Stimulated activated CD8-positive, alpha-beta memory T cell treated with anti-CD3 and anti-CD28 coated beads, Interleukin-15, amount 100 ng/mL, for 4 hours (primary cell): ENCODE measurements at regions not wholly inside any gene's neighbourhood (a gene's known extent, or its start where the extent isn't known, plus 50 kb on each side); places are given as distances from the start of the nearest gene placed in this dataset.
"Not testable (repeated sequence)": the region's sequence is repeated elsewhere in the genome, so short reads cannot be mapped to it uniquely, and the experiment has no call there.

ENCODE experiments used
- DNase-seq, 2 donors: peaks; one replicate each; pipeline ENCODE4 v3.0.0-alpha.2; 2020; ENCODE audit warnings: low read depth in 2 of 2

- DNase-seq: no peak
Measured at GRCh38 chr6:141394125-141394536, 738.6 kb upstream of the GJE1 start.

GRCh38 chr6:141393405-141394124, 739.2 kb upstream of the GJE1 start:
- DNase-seq: no peak

GRCh38 chr6:141391135-141391534, 741.6 kb upstream of the GJE1 start:
- DNase-seq: not testable (repeated sequence)

- no peak for DNase-seq
Measured at GRCh38 chr6:141388666-141389065, 744.1 kb upstream of the GJE1 start.

- no peak for DNase-seq
Measured at GRCh38 chr6:141370438-141370837, 762.3 kb upstream of the GJE1 start.

- not testable (repeated sequence) for DNase-seq
Measured at GRCh38 chr6:141366796-141367195, 765.9 kb upstream of the GJE1 start.

GRCh38 chr6:141364694-141365093, 768.0 kb upstream of the GJE1 start:
- DNase-seq: no peak

GRCh38 chr6:141364232-141364631, 768.5 kb upstream of the GJE1 start:
- DNase-seq: no peak

GRCh38 chr6:141361559-141361958, 771.2 kb upstream of the GJE1 start:
- no peak for DNase-seq

- DNase-seq: no peak
Measured at GRCh38 chr6:141359953-141360352, 772.8 kb upstream of the GJE1 start.

- no peak for DNase-seq
Measured at GRCh38 chr6:141354191-141354955, 778.4 kb upstream of the GJE1 start.

GRCh38 chr6:141351721-141352120, 781.0 kb upstream of the GJE1 start:
- DNase-seq: no peak

- DNase-seq: no peak
Measured at GRCh38 chr6:141349710-141350109, 783.0 kb upstream of the GJE1 start.

- no peak for DNase-seq
Measured at GRCh38 chr6:141347906-141348492, 784.7 kb upstream of the GJE1 start.

GRCh38 chr6:141347086-141347485, 785.6 kb upstream of the GJE1 start:
- no peak for DNase-seq

GRCh38 chr6:141346535-141346934, 786.2 kb upstream of the GJE1 start:
- DNase-seq: no peak

GRCh38 chr6:141337191-141337590, 795.5 kb upstream of the GJE1 start:
- no peak for DNase-seq

GRCh38 chr6:141335477-141336273, 797.0 kb upstream of the GJE1 start:
- DNase-seq: no peak

- no peak for DNase-seq
Measured at GRCh38 chr6:141326925-141327324, 805.8 kb upstream of the GJE1 start.

- DNase-seq: peak; percentile 7 to 47
Measured at GRCh38 chr6:141326426-141326825, 806.3 kb upstream of the GJE1 start.

- no peak for DNase-seq
Measured at GRCh38 chr6:141321493-141322347, 811.0 kb upstream of the GJE1 start.
